ENCODE measurements at regions not wholly inside any gene's neighbourhood (a gene's known extent, or its start where the extent isn't known, plus 50 kb on each side); places are given as distances from the start of the nearest gene placed in this dataset.

- TF ChIP-seq KDM5B (CRISPR knock-in tag; IDR thresholded peaks at IDR 0.05; ENCODE audit: borderline replicate concordance): no peak
- TF ChIP-seq POLR2A (IDR thresholded peaks at IDR 0.05; ENCODE audit: insufficient read depth in 1 of 2, low read depth in 2 of 2, low read length in 2 of 2): no peak
- TF ChIP-seq NR2C2 (CRISPR knock-in tag; IDR thresholded peaks at IDR 0.05; ENCODE audit: borderline replicate concordance): no peak
- TF ChIP-seq ZBTB43 (CRISPR knock-in tag; conservative IDR thresholded peaks at IDR 0.05): no peak
- no peak for TF ChIP-seq KDM4B (CRISPR knock-in tag; IDR thresholded peaks at IDR 0.05)
- TF ChIP-seq RNF219 (CRISPR knock-in tag; IDR thresholded peaks at IDR 0.05): no peak
- no peak for TF ChIP-seq CHCHD3 (CRISPR knock-in tag; IDR thresholded peaks at IDR 0.05)
- TF ChIP-seq ZNF597 (CRISPR knock-in tag; IDR thresholded peaks at IDR 0.05): no peak
- no peak for TF ChIP-seq ZNF629 (CRISPR knock-in tag; conservative IDR thresholded peaks at IDR 0.05)
- TF ChIP-seq HNRNPLL (IDR thresholded peaks at IDR 0.05; ENCODE audit: low read depth, low read length, poor library complexity, severe bottlenecking): no peak
- no peak for TF ChIP-seq ATF2 (CRISPR knock-in tag; IDR thresholded peaks at IDR 0.05)
Observed at GRCh38 chr6:9131201-9131600, 695.9 kb upstream of the SLC35B3 start.

Data from HepG2 (cell line).